ENCODE measurements at regions not wholly inside any gene's neighbourhood (a gene's known extent, or its start where the extent isn't known, plus 50 kb on each side); places are given as distances from the start of the nearest gene placed in this dataset.

- TF ChIP-seq EZH2 (IDR thresholded peaks at IDR 0.05; ENCODE audit: low read length, unreplicated experiment) (no peak), CTCF (conservative IDR thresholded peaks at IDR 0.05; ENCODE audit: low read depth, low read length) (no peak), EZH2phosphoT487 (IDR thresholded peaks at IDR 0.05; ENCODE audit: borderline replicate concordance, low read length) (no peak)
- no peaks in the 10 kb centered on the region for H3F3A ChIP-seq (ENCODE audit: low read length, unreplicated experiment)
- H3K4me3 ChIP-seq (ENCODE audit: low read length): no peak overlapping the region
- ATAC-seq: no peak
- ChIA-PET POLR2A (ENCODE audit: unreplicated experiment) (no interaction called here), CTCF (no interaction called here)
- no peaks in the 10 kb centered on the region for H3K9me2 ChIP-seq (replicated peaks; ENCODE audit: low read length)
- no peak overlapping the region for H3K27ac ChIP-seq (ENCODE audit: low read length)
- BruUV-seq (replicated peaks): no TSS peak
- no peak overlapping the region for H2AFZ ChIP-seq (ENCODE audit: low read length)
- no peaks in the 10 kb centered on the region for H3K4me1 ChIP-seq (ENCODE audit: insufficient read depth, low read length)
- H3K36me3 ChIP-seq (ENCODE audit: low read depth, low read length): no peaks in the 10 kb centered on the region
- H3K27me3 ChIP-seq (ENCODE audit: low read length): no peaks in the 10 kb centered on the region
- no peak overlapping the region for H3K4me2 ChIP-seq (ENCODE audit: low read length)
- no peaks in the 10 kb centered on the region for H3K79me2 ChIP-seq (ENCODE audit: low read length)
- H3K9ac ChIP-seq (ENCODE audit: low read length): no peak overlapping the region
- intact Hi-C loops (cut with micrococcal nuclease): no loop called here
- DNase-seq: no peak
- H3K9me3 ChIP-seq (ENCODE audit: low read length): no peaks in the 10 kb centered on the region
- no peaks in the 10 kb centered on the region for H4K20me1 ChIP-seq (ENCODE audit: low read length)
These were observed 52.7 kb upstream of the DMRT1 start for GRCh38 chr9:788777-789176.
